B cell (primary cell): ENCODE measurements at regions not wholly inside any gene's neighbourhood (a gene's known extent, or its start where the extent isn't known, plus 50 kb on each side); places are given as distances from the start of the nearest gene placed in this dataset.

ENCODE experiments used
- ATAC-seq: fragments of 200-7000 bp; cut with Tn5 transposase; one replicate; pipeline ENCODE4 v1.10.0; 2021; ENCODE audit warnings: low read depth, mild to moderate bottlenecking, moderate number of reproducible peaks, moderate library complexity
- CTCF ChIA-PET: fragments of 350-600 bp; sonication (Branson Sonifier 250); formaldehyde crosslinking; loops from one replicate; lab custom pipeline; 2021; ENCODE audit warnings: antibody characterized with exemption, inconsistent platforms; lab: Charles Lee
- POLR2A ChIA-PET: fragments of 350-600 bp; sonication (Branson Sonifier 250); formaldehyde crosslinking; loops from one replicate; lab custom pipeline; 2021; ENCODE audit warnings: antibody characterized with exemption; lab: Charles Lee
- DNase-seq: peaks from one replicate; pipeline ENCODE4 v3.0.0; 2013
- H2AFZ ChIP-seq: 2 replicates; pipeline ENCODE4 v1.6.1; 2012; ENCODE audit warnings: mild to moderate bottlenecking, low read depth, low read length; ENCODE audit not compliant: insufficient read depth, poor library complexity, severe bottlenecking
- H3K27ac ChIP-seq, 2 donors: 1 replicate in 1 of 2; 2 replicates in 1 of 2; pipeline ENCODE4 v1.5.1; 2012 to 2013; ENCODE audit warnings: low read length in 2 of 2, mild to moderate bottlenecking in 2 of 2, moderate library complexity in 1 of 2
- H3K27me3 ChIP-seq, 4 experiments: fragments of 200-600 bp in 1 of 4; sonication (generic) in 1 of 4; replicated peaks in 1 of 4; 1 replicate in 2 of 4; 2 replicates in 2 of 4; pipeline versions ENCODE4 v1.6.1 to v1.7.0; 2013 to 2016; ENCODE audit warnings: low read length in 3 of 4, mild to moderate bottlenecking in 2 of 4, mixed read lengths in 1 of 4, moderate library complexity in 1 of 4; ENCODE audit not compliant: insufficient read depth in 4 of 4, control insufficient read depth in 3 of 4; ENCODE audit errors: control extremely low read depth in 1 of 4
- H3K36me3 ChIP-seq, 2 experiments: replicated peaks in 1 of 2; 1 replicate in 1 of 2; 2 replicates in 1 of 2; pipeline versions ENCODE4 v1.6.1 to v1.7.1; 2013; ENCODE audit warnings: low read length in 1 of 2; ENCODE audit not compliant: insufficient read depth in 2 of 2, control insufficient read depth in 1 of 2; ENCODE audit errors: control extremely low read depth in 1 of 2, extremely low read depth in 1 of 2
- H3K4me1 ChIP-seq, 2 donors: fragments of 200-600 bp in 1 of 2; sonication (generic) in 1 of 2; 1 replicate in 1 of 2; 2 replicates in 1 of 2; pipeline versions ENCODE4 v1.5.1 to v1.6.1; 2013 to 2017; ENCODE audit warnings: low read length in 2 of 2; ENCODE audit not compliant: control insufficient read depth in 2 of 2, insufficient read depth in 2 of 2
- H3K4me2 ChIP-seq: replicated peaks from 2 replicates; pipeline ENCODE3; 2012; ENCODE audit warnings: mild to moderate bottlenecking, low read depth, low read length; ENCODE audit not compliant: poor library complexity, severe bottlenecking
- H3K4me3 ChIP-seq, 5 experiments: fragments of 200-600 bp in 1 of 5; sonication (generic) in 1 of 5; 1 replicate in 3 of 5; 2 replicates in 2 of 5; pipeline versions ENCODE4 v1.5.1 to v1.7.0; 2011 to 2016; ENCODE audit warnings: low read length in 4 of 5, mild to moderate bottlenecking in 4 of 5, low read depth in 2 of 5, control low read depth in 1 of 5, moderate library complexity in 1 of 5; ENCODE audit not compliant: insufficient read depth in 1 of 5; ENCODE audit errors: control extremely low read depth in 1 of 5, extremely low read depth in 1 of 5
- H3K79me2 ChIP-seq: fragments of 200-600 bp; sonication (generic); one replicate; pipeline ENCODE4 v1.6.0; 2016; ENCODE audit warnings: low read length; ENCODE audit not compliant: control insufficient read depth, insufficient read depth
- H3K9ac ChIP-seq: fragments of 200-600 bp; sonication (generic); 2 replicates; pipeline ENCODE4 v1.6.1; 2017; ENCODE audit warnings: mild to moderate bottlenecking, low read length, moderate library complexity
- H3K9me3 ChIP-seq, 3 donors: one replicate each; pipeline versions ENCODE4 v1.6.1 to v1.7.1; 2013; ENCODE audit warnings: low read length in 2 of 3; ENCODE audit not compliant: control insufficient read depth in 2 of 3, insufficient read depth in 1 of 3; ENCODE audit errors: control extremely low read depth in 1 of 3
- H4K20me1 ChIP-seq: 2 replicates; pipeline ENCODE4 v1.6.0; 2012; ENCODE audit warnings: mild to moderate bottlenecking, low read length; ENCODE audit not compliant: insufficient read depth, control insufficient read depth, poor library complexity, severe bottlenecking
- H3K27ac Mint-ChIP-seq: one replicate; pipeline ENCODE4 v1.8.0; 2021; ENCODE audit warnings: mixed read lengths
- H3K27me3 Mint-ChIP-seq: one replicate; pipeline ENCODE4 v1.8.0; 2021; ENCODE audit warnings: mixed read lengths
- H3K4me1 Mint-ChIP-seq: one replicate; pipeline ENCODE4 v1.8.0; 2021; ENCODE audit warnings: mixed read lengths
- H3K4me3 Mint-ChIP-seq: one replicate; pipeline ENCODE4 v1.8.0; 2021; ENCODE audit warnings: mixed read lengths
- H3K9me3 Mint-ChIP-seq: one replicate; pipeline ENCODE4 v1.8.0; 2022; ENCODE audit warnings: mixed read lengths; ENCODE audit not compliant: insufficient read depth
- CTCF ChIP-seq: fragments of 200-600 bp; IDR thresholded peaks from one replicate; pipeline ENCODE4 v1.8.0; 2022; ENCODE audit warnings: antibody characterized with exemption, mild to moderate bottlenecking
- EZH2 ChIP-seq: IDR thresholded peaks from 2 replicates; pipeline ENCODE4 v1.6.1; 2012; ENCODE audit warnings: borderline replicate concordance, low read depth, mild to moderate bottlenecking, moderate library complexity, low read length; ENCODE audit not compliant: insufficient read depth, poor library complexity, severe bottlenecking
- WGBS: methylation state at CpG from one replicate; pipeline ENCODE4 v1.1.5; 2013; ENCODE audit warnings: missing lambda C conversion rate; ENCODE audit not compliant: insufficient coverage; 5-methylcytosine and 5-hydroxymethylcytosine counted together
- intact Hi-C: fragments of 100-400 bp; cut with micrococcal nuclease; formaldehyde crosslinking; loops from one replicate; pipeline ENCODE4 v1.10.0; 2022

- Histone ChIP-seq H4K20me1 (no peaks in the 10 kb centered on the region), H3K9me3 (peaks cover 0 to under 1% (median 0%) of the 10 kb centered on the region in 3 donors)
- POLR2A ChIA-PET = no interaction called here
Measured at GRCh38 chr18:66742832-66743231, 138.9 kb upstream of the CDH19 start.

GRCh38 chr18:66735933-66736332, 132.0 kb upstream of the CDH19 start:
- peaks cover 2% of the 10 kb centered on the region for H3K9me3 Mint-ChIP-seq
- intact Hi-C loops = no loop called here

More at GRCh38 chr18:66742832-66743231, 138.9 kb upstream of the CDH19 start:
- no peak overlapping the region for H3K4me3 Mint-ChIP-seq
- Histone ChIP-seq H2AFZ (no peak overlapping the region), H3K27ac (no peak overlapping the region), H3K36me3 (no peaks in the 10 kb centered on the region), H3K4me1 (no peaks in the 10 kb centered on the region), H3K4me3 (no peak overlapping the region), H3K79me2 (no peaks in the 10 kb centered on the region), H3K27me3 (no peaks in the 10 kb centered on the region), H3K4me2 (no peak overlapping the region), H3K9ac (no peak overlapping the region)
- CTCF ChIA-PET = interaction anchor here (0.7 kb wide), 1 partner anchor 563 kb away, joined by 4 read pairs; no protein-coding TSS in a partner anchor
- no peaks in the 10 kb centered on the region for H3K4me1 Mint-ChIP-seq
- intact Hi-C loops = no loop called here
- no peak overlapping the region for H3K27ac Mint-ChIP-seq
- H3K27me3 Mint-ChIP-seq = no peaks in the 10 kb centered on the region
- no peaks in the 10 kb centered on the region for H3K9me3 Mint-ChIP-seq
- WGBS = no CpG with 5 or more reads among the region's 2 CpGs
- no peak for TF ChIP-seq EZH2
- no peak for TF ChIP-seq CTCF
- ATAC-seq (no peak), DNase-seq (no peak)

More at GRCh38 chr18:66735933-66736332, 132.0 kb upstream of the CDH19 start:
- Mint-ChIP-seq H3K27ac (no peak overlapping the region), H3K4me1 (no peaks in the 10 kb centered on the region), H3K27me3 (no peaks in the 10 kb centered on the region), H3K4me3 (no peak overlapping the region)
- peak; percentile 15 for TF ChIP-seq CTCF
- no peak for TF ChIP-seq EZH2
- Histone ChIP-seq H3K27me3 (no peaks in the 10 kb centered on the region), H3K36me3 (no peaks in the 10 kb centered on the region), H3K9me3 (peaks cover 0 to 13% (median 0%) of the 10 kb centered on the region in 3 donors), H2AFZ (no peak overlapping the region), H3K79me2 (no peaks in the 10 kb centered on the region), H3K27ac (no peak overlapping the region), H3K4me1 (no peaks in the 10 kb centered on the region), H4K20me1 (no peaks in the 10 kb centered on the region), H3K9ac (no peak overlapping the region), H3K4me3 (no peak overlapping the region), H3K4me2 (no peak overlapping the region)
- DNase-seq = no peak
- ChIA-PET CTCF (no interaction called here), POLR2A (no interaction called here)
- ATAC-seq = no peak
- WGBS = no CpG with 5 or more reads among the region's 1 CpG
